Cerebellar nuclear complex (tissue), 1 donor: ENCODE measurements at regions not wholly inside any gene's neighbourhood (a gene's known extent, or its start where the extent isn't known, plus 50 kb on each side); places are given as distances from the start of the nearest gene placed in this dataset.
"Not testable (repeated sequence)": the region's sequence is repeated elsewhere in the genome, so short reads cannot be mapped to it uniquely, and the experiment has no call there.

Experiments used
- DNase-seq, 2 experiments: peaks; one replicate each; lab custom pipeline; 2025; lab: John Stamatoyannopoulos, UW

DNA sequence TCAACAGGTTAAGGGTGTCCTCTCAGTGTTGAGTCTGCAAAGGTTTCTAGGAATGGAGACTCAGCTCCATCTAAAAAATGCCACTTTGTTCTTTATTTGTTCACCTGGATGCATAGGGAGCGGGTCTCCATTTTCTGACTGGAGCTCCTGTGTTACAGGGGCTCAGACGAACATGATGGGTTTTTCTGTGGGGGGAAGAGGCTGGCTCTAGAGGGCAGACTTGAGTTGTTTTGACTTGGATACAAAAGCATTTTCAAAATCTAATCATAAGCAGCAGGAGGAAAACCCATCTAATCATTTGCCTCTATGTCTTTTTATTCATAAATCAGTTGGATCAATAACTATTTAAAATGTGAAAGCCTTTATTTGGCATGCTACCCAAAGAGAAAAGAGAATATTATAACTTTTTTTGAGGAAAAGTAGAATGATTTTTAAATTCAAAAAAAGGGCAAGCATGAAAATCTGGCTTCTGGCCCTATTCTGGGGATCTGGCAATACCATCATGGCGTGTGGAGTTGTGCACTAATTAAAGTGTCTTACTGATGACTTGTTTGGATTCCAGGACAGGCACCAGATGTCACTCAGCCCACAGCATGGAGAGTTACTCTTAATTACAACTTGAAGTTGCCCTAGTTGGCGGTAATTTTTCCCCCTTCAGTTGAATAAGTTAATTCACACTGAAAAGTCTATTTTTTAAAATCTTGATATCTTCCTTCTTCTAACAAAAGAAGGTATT, 594.9 kb downstream of the REEP3 start:
- no peak for DNase-seq

- no peak for DNase-seq
Measured at GRCh38 chr10:64116707-64117106, 595.5 kb downstream of the REEP3 start.

DNA sequence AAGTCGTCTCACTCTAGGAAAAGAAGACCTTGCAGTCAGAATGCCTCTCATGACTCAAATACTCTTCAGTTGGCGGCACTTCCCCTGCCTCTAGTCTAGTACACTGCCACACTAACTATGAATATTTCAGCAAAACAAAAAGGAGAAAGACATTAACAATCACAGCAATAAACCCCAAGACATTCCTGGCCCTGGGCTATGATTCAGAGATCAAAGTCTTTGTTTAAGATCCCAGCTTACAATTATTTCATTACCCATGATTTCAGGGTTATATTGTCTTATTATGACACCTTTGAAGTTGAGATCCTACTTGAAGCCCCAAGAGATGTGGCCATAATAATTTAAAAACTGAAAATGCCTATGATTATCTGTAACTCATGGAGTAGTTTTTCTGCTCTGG, 597.5 kb downstream of the REEP3 start:
- DNase-seq = no peak

GRCh38 chr10:64120301-64120980, 599.2 kb downstream of the REEP3 start:
- not testable (repeated sequence) for DNase-seq

- DNase-seq = no peak
Measured at GRCh38 chr10:64130152-64130551, 609.0 kb downstream of the REEP3 start.

DNA sequence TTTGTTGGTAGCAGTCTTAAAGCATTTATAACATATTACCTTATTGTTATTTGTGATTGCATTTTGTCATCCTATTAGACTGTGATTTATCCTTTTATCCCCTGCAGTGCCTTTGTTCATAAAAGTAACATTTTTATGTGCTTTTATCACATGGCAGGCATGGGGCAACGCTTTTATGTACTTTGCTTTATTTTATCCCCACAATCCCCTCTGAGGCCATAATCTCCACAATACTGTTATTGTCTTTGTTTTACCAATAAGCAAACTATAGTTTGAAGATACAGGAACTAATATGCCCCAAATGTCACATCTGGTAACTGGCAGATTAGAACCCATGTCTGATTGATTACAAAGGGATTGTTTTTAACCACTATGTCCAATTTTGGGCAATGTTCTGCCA, 613.5 kb downstream of the REEP3 start:
- no peak for DNase-seq

DNA sequence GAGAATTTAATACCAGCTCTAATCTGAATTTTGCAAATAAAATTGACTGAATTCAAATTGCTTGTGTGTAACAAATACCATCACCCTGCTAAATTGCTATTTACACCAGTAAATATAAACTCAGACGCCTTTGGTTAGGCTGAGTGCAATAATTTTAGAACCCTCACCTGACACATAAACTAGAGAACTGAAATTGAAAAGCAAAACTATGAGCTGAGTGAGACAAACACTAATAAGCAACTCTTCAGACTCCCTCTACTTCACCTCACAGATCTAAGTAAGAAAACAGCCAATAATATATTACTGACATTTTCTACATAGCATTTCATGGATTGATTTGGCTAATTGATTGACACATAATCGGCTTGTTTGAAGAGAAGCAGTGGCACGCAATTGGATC, 621.2 kb downstream of the REEP3 start:
- DNase-seq = no peak

GRCh38 chr10:64148607-64149006, 627.4 kb downstream of the REEP3 start:
- no peak for DNase-seq

DNA sequence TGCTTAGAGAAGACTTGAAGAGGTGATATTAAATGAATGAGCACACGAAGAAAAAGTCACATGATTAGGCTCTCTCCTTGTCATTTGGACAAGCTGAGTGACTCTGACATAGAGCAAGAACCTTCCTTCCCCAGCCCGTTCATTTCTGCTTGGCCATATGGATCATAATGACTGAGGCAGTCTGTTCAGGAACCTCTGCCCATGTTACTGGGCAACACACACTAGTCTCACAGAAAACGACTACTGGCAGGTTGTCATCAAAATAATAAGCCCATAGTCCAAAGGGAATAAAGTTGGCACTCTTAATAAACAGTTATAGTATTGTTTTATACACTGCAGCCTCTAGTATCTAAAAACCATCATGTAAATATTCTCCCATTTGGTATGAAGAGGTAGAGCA, 635.0 kb downstream of the REEP3 start:
- DNase-seq = peak; percentile 38 to 64

DNA sequence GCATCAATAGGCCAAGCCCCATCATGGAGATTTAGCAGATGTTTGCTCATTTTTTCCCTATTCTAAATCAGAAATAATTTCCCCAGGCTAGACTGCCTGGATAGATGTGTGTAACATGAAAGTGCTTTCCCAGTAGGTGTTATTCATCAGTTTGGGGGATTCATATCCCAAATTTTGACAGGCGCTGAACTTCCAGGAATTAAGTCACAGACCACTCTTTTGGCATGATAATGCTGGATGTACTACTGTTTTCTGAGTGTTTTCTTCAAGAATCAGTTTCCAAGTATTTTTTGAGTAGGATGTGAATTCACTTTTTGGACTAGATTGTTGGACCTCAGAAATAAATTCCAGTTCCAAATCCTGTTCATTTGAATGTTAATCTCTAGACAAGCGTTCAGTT, 637.4 kb downstream of the REEP3 start:
- no peak for DNase-seq

- DNase-seq = no peak
Measured at GRCh38 chr10:64159910-64160872, 639.0 kb downstream of the REEP3 start.

DNA sequence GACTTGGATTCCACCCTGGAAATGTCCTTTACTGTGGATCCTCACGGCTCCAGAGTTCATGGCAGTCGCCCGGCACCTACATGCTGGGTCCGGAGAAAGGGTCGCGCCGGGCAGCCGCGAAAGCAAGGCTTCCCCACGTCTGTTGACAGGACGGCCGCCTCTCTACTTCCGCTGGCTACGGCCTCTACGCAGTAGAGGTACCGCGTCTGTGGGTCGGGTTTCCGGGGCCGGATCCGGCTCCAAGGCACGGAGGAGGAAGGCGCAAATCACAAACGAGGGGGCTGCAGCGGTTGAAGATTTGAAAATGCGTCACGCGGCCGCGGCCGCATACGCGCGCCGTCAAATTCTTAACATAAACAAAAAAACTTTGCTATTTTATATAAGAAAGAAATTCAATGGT, 649.6 kb downstream of the REEP3 start:
- DNase-seq = no peak

DNA sequence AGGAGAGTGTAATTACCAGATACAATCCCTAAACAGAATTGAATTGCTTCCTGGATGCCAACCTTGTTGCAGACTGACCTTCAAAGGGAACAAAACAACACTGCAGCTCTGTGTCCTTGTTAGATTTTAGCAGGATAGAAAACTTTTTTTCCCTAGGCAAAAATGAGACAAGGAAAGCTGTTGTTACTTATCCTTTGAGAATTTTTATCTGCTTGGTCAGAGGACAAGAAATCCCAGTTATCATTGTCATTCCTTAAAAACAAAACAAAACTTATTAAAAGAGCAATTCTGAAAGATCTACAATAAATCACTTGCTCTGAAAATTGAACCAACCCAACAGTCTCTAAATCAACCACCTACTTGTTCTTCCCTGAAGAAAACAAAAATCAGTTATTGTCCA, 652.6 kb downstream of the REEP3 start:
- DNase-seq = no peak

DNA sequence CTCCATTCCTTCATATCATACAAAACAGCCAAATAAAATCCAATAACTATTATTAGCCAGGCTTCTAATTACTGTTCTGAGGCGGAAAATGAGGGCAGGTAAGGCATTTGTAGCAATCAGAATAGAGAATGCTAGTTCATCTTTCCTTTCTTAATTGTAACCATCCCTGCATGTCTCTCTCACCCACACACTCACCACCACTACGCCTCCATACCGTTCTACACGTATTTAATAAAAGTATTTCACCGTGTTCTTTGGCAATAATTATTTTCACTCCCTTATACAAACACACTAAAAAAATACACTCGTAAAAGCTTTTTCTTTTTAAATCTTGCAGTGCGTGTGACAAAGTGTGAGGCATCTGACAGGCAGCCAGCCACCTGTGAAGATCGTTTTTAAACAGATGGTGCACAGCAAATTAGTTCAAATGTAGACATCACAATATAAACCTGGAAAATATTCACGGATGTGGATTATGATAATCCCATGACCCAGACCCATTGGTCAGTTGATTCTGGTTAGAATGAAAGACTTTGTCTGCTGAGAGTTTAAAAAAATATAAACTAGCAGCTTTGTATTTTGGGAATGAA, 653.6 kb downstream of the REEP3 start:
- no peak for DNase-seq

DNA sequence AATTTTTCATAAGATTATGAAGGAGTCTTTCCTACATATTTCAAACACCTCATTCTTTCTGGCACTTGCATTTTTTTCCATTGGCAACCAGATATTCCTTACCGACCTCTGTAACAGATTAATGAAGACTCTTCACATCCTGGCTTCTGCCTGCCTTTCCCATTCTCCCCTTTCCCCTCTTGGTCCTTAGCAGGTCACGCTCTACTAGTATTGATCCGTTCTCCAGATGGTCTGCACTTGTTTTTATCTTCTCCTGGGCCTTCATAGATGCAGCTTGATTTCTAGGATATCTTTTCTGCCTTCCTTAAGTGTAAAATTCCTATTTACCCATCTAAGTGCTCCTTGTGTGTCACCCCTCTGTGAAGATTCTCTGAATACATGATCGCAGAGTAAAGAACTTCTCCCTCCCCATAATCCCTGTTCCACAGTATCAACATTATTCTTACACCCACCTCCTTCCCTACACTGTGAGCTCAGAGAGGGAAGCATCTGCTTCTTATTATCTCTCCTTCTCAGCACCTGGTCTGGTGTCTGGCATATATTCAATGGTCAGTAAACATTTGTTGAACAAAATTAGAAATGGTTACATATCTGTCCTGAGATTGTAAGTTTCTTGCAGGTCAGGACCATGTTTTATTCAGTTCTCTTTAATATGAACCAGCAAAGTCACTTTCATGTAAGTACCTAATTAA, 654.2 kb downstream of the REEP3 start:
- DNase-seq = no peak

DNA sequence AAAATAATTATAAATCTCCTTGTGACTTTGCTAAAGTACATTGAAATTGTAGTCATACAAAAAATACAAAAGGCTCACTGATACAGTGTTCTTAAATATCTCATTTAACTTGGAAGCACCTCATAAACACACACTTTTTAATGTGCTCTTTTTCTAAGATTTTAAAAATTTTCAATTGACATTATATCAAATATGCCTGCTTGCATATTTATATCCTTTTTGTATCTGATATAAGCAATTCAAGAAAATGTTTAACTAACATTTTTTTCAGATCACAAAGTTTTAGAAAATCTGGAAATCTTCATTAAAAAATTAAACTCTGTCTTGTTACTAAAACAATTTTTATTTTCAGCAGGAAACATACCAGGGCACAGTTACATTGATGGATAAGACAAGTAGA, 661.5 kb downstream of the REEP3 start:
- DNase-seq = no peak

DNA sequence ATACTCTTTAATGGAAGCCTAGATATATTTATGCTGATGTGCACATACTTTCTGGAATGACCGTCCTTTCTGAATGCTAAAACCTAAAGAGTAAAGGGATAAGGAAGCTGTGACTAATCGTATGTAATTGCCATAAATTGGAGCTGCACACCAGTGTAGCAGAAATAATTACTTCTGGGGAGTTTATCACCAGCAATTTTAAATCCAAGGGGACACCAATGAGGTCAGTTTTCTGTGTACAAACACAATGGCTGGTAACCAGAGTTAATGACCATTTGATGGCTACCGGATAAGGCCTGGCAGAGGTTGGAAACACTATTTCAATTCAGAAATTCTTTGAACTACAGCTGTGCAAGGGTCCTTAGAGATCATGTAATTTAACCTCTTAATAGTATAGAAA, 670.1 kb downstream of the REEP3 start:
- no peak for DNase-seq

DNA sequence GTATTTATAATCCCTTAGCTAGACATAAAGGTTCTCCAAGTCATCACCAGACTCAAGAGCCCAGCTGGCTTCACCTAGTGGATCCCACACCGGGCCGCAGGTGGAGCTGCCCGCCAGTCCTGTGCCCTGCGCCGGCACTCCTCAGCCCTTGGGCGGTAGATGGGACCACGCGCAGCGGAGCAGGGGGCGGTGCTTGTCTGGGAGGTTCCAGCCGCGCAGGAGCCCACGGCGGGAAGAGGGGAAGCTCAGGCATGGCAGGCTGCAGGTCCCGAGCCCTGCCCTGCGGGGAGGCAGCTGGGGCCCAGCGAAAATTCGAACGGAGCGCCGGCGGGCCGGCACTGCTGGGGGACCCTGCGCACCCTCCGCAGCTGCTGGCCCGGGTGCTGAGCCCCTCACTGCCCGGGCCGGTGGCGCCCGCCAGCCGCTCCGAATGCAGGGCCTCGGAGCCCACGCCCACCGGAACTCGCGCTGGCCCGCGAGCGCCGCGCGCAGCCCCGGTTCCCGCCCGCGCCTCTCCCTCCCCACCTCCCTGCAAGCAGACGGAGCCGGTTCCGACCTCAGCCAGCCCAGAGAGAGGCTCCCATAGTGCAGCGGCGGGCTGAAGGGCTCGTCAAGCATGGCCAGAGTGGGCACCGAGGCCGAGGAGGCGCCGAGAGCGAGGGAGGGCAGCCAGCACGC, 675.6 kb downstream of the REEP3 start:
- no peak for DNase-seq

DNA sequence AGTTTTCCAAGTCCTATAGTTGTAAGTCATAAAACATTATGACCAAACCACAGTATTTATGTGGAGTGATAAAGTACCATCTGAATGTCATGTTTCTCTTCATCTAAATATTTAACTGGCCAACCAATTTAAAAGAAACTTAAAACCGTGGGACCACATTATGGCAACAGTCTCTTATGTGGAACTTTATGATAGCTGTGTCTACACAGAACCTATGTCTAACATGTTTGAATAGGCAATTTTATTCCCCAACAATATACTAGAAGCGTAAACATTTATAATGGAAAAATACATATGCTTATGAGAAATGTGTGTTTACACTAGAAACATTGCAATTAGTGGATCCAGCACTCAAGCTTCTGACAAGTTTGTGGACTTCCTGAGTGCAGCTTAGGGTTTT, 680.7 kb downstream of the REEP3 start:
- no peak for DNase-seq

GRCh38 chr10:64204504-64204903, 683.3 kb downstream of the REEP3 start:
- DNase-seq = not testable (repeated sequence)

DNA sequence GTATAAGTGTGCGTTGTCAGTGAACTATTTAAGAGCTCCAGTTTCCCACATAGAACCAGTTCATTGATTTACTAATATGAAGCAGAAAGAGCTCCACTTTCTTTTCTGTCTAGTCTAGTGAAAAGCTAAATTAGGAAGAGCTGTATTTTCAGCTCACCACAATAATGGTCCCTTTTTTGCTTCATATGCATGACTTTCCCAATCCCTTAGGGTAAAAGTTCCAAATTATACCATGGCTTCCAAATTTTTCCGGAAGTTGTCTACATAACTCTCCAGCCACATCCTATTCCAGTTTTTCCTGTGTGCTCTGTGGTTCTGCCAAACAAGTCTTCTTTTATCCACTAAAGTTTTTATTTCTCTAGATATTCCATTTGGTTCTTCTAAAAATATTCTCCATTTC, 685.2 kb downstream of the REEP3 start:
- no peak for DNase-seq
